HG02623 (cell line): ENCODE measurements at regions not wholly inside any gene's neighbourhood (a gene's known extent, or its start where the extent isn't known, plus 50 kb on each side); places are given as distances from the start of the nearest gene placed in this dataset.

Source experiments
- ATAC-seq: cut with Tn5 transposase; IDR thresholded peaks from one replicate; pipeline ENCODE4 v1.9.1; 2021; ENCODE audit warnings: moderate library complexity; ENCODE audit not compliant: unreplicated experiment

DNA sequence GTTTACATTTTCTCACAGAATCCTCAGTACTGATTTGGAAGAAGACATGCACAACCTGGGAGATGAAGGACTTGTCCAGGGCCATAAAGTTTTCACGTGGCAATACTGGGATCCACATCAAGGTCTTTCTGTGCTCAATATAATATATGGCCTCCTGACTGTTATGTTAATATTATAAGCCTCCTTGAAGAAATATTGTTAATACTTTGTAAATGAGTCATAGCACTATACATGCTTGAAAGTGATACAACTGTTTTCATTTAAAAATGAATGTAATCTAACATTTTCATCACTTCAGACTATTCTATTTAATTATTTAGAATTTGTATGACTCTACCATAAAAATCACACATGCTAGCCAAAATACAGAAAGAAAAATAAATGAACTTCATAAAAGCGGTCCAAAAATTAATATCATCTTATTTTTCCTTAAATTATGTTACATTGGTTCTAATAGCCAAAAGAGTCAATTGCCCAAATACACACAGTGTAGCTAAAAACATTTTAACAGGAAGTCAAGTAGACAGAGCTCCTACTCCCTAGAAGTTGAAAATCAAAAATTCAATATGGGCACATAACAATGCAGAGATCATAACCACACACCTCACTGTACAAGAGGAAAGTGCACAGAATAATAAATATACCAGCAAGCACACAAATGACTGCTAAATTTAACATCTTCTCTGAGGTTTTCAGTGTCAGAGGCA is 188.0 kb upstream of the HDDC2 start:
- ATAC-seq: no peak

- no peak for ATAC-seq
Observed at GRCh38 chr6:125491860-125492618, 190.3 kb upstream of the HDDC2 start.

DNA sequence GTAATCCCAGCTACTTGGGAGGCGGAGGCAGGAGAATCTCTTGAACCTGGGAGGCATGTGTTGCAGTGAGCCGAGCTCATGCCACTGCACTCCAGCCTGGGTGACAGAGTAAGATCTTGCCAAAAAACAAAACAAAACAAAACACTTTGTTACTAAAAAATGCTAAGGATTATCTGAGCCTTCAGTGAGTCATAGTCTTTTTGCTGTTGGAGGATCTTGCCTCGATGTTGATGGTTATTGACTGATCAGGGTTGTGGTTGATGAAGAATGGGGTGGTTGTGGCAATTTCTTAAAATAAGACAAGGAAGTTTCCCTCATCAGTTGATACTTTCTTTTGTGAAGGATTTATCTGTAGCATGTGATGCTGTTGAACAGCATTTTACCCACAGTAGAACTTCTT is 196.8 kb upstream of the HDDC2 start:
- ATAC-seq: no peak

DNA sequence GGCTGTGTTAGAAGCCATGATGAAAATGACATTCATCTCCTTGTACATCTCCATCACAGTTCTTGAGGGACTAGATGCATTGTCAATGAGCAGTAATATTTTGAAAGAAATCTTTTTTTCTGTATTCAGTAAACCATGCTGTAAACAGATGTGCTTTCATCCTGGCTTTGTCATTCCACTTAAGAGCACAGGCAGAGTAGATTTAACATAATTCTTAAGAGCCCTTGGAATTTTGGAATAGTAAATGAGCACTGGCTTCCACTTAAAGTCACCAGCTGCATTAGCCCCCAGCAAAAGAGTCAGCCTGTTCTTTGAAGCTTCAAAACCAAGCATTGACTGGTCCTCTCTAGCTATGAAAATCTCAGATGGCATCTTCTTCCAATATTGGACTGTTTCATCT is 197.8 kb upstream of the HDDC2 start:
- no peak for ATAC-seq

GRCh38 chr6:125503181-125503580 is 201.4 kb upstream of the HDDC2 start:
- ATAC-seq: no peak

GRCh38 chr6:125507987-125508655 is 206.4 kb upstream of the HDDC2 start:
- no peak for ATAC-seq

DNA sequence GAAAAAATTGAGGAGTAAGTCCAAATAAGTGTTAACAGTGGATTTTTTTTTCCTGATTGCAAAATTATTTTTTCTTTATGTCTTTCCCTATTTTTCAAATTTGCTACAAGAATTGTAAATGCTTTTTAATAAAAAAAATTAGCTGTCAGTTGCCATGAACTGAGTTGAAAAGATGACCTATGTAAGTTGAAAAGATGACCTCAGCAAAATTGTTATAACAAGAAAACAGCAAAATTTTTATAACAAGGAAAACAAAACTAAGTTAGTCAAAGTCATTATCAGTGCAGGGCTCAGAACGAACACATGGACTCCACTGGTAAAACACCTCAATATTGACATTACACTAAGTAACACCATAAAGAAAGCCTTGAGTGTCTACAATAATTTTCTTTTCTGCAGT is 207.0 kb upstream of the HDDC2 start:
- no peak for ATAC-seq

- ATAC-seq: no peak
Observed at GRCh38 chr6:125509477-125509876, 207.7 kb upstream of the HDDC2 start.

DNA sequence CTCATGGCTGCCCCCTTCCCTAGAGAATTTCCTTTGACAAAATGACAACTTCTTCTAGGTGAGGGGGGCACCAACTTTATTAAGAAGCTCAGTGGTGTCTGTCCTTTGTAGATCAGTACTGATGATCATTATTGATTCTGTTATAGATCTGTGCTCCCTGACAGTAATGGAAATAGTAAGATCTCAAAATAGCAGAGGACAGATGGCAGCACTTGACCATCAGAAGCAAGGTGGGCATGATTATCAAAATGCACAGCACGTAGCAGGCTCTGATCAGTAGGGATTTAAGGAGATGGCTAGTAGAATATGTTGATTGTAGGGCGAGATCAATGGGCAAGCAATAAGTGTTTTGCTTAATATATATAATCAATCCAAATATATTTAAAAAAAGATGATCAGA is 208.6 kb upstream of the HDDC2 start:
- ATAC-seq: no peak

DNA sequence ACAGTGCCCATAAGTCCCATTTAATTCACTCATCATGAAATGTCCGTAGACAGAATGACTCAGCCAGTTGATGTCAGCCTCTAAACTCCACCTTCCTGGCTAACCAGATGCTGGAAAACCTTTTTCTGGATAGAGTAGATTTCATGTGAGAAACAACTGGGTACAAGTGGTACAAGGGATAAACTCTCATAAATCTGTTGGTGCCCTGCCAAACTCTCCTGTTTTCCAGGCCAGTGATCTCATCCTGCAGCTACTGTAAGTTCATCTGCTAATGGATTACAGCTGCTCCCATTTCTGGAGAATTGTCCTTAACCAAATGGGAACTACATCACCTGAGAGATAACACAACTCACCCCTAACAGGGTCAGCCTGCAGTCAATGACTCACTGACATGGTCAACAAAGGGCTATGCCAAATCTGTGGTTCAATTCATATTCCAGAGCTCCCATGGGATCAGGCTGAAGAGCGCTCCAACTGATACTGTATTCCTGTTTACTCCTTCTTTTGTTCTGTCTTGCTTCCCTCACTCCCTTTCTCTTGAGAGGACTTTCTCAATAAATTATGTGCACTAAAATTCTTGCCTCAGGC is 210.1 kb upstream of the HDDC2 start:
- ATAC-seq: no peak

GRCh38 chr6:125512621-125513020 is 210.9 kb upstream of the HDDC2 start:
- peak; percentile 83 for ATAC-seq

DNA sequence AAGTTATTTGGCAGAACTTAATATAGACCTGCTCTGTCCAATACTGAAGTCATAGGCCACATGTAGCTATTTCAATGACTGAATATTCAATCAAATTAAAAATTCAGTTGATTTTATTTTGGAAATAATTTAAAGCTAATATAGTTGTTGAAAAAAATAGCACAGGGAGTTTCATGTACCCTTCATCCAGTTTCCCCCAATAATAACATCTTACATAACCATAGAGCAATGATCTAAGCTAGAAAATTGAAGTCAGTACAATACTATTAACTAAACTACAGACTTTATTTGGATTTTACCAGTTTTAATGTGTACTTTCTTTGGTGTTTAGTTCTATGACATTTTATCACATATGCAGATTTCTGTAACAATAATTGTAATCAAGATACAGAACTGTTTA is 212.2 kb upstream of the HDDC2 start:
- ATAC-seq: no peak

DNA sequence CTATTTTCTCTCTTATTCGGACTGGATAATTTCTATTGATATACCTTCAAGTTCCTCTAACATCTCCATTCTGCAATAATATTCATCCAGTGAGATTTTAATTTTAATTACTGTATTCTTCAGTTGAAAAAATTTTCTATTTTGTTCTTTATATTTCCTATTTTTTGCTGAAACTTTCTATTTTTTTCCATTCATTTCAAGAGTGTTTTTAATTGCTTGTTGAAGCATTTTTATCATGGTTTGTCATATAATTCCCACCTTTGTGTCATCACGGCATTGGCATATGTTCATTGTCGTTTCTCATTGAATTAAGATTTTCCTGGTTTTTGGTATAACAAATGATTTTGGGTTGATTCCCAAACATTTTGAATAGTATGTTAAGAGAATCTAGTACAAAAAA is 214.9 kb upstream of the HDDC2 start:
- no peak for ATAC-seq

DNA sequence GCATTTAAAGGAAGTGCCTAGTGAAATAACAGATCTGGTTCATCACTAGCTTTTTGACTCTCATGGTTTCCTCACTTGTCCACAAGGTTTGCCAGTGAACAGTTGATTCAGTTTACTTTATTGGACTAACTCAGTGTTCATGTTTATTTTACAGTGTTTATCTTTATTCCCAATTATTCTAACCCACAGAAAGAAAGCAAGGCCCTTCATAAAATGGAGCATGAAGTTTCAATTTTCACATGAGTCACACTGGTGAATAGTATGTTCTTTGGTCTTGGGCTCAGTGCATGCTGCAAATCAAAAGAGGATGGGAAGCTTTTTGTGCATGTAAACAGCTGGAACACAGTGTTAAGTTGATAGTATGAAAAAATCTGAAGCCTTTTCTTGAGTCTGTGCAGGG is 217.6 kb upstream of the HDDC2 start:
- ATAC-seq: no peak

DNA sequence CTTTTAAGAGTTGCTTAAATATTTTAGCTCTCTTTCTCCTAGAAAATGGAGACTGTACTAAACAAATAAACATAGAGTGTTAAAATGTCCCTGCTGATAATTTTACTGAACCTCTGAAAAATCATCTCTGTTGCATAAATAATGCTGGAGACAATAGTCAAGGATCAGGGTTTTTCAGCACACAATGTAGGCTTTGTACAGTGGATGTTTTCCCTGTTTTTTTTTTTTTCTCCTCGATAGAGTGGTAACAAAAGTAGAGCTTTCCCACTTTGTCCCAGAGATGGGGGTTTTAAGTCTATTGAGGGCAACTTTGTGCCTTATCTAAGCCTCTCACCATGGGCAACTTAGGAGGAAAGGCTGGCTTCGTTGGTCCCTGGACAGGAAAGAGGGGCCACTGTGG is 222.6 kb upstream of the HDDC2 start:
- no peak for ATAC-seq

- ATAC-seq: no peak
Observed at GRCh38 chr6:125526007-125526720, 223.3 kb upstream of the HEY2 start.

DNA sequence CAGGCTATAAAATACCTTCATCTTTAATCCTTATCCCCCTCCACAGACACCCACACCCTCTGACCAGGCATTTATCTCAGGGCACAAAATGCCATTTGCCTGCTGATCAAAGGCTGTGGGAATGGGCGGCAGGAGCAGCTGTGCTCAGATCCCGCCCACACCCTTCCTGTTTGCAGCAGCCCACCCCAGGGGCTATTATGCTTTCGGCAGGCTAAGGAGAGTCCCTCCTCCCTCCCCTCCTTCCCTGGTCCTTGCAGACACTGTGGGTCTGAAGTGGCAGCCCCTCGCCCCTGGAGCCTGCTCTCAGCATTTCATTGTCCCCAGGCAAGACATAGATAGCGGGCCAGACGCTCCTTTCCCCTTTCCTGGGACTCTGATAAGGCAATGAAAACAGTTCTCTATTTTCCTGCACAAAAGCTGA is 220.8 kb upstream of the HEY2 start:
- ATAC-seq: no peak

DNA sequence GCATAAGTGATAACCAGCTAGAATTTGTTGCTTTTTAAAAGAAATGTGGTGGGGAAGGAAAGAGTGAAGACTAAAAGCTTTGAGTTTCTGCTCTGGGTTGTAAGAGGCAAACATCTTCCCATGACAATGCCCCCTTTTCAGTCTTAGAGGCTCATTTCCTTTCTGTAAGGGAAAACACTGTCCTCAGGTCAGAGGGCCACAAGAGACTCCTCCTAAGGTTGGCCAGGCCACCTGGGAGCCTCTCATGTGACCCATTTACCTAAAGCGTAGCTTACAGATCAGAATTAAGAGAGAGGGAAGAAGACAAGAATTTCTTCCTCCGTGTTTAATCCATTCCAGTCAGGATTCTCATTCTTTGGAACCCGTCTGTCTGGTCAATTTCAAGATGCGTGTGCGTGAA is 220.4 kb upstream of the HEY2 start:
- ATAC-seq: no peak

GRCh38 chr6:125533710-125534397 is 215.6 kb upstream of the HEY2 start:
- ATAC-seq: no peak

DNA sequence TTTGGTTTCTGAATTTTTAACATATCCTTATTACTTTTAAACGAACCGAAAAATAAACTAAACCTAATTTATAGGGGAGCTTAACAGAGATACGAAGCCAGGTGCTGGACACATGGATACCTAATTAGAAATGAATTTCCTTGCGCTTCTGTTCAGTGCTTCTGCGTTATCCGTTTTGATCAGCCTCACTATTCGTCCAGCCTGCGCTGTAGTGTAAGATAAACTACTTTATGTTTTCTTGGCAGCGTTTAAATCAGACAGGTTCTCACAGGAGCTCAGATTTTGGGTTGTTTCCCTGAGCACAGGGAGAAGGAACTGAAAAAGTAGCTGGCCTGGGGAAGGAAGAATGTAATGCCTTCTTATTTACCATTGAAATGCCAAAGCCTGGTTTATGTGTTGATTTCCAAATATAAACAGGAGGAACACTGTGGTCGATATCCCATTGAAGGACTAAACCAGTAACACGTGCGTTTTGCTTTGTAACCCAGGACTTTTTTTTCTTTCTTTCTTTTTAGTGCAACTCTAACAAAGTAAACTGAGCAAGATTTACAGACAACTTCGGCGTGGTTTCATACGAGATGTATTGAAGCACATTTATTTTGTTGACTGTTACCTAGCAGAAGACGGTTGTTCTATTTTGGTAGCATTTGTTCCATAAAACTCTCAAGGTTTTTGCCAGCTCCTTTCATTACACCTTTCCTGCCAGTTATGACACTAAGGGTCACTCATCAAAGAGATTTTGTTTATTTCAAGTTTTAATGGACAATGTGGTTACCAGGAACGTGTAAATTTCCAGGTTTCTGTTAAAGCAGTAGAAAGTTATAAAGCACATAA is 214.8 kb upstream of the HEY2 start:
- no peak for ATAC-seq
